Fibroblast of lung (primary cell): ENCODE measurements at regions not wholly inside any gene's neighbourhood (a gene's known extent, or its start where the extent isn't known, plus 50 kb on each side); places are given as distances from the start of the nearest gene placed in this dataset.

Source experiments
- EZH2 ChIP-seq: IDR thresholded peaks from 2 replicates; pipeline ENCODE4 v1.5.1; 2012; ENCODE audit warnings: low read length, control low read depth, mild to moderate bottlenecking; ENCODE audit errors: missing control alignments
- TF ChIP-seq, protein P1 (sequence below), 2 donors: IDR thresholded peaks in 1 of 2; conservative IDR thresholded peaks in 1 of 2; 1 replicate in 1 of 2; 2 replicates in 1 of 2; pipeline ENCODE4 v1.5.1; 2011 to 2012; ENCODE audit warnings: low read length in 2 of 2, control low read depth in 1 of 2, inconsistent platforms in 1 of 2, low read depth in 1 of 2, mild to moderate bottlenecking in 1 of 2

DNA sequence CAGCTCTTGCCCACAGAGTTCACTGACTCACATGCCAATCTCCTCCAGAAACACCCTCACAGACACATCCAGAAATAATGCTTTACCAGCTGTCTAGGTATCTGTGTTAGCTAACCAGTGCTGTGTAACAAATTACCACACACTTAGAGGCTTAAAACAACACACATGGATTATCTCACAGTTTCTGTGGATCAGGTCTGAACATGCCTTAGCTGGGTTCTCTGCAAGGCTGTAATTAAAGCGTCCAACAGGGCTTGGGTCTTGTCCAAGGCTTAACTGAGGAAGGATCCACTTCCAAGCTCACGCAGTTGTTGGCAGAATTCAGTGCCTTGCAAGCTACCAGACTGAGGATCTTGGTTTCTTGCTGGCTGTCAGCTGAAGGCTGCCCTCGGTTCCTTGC is 92.5 kb upstream of the RGS4 start:
- TF ChIP-seq, protein P1, sequence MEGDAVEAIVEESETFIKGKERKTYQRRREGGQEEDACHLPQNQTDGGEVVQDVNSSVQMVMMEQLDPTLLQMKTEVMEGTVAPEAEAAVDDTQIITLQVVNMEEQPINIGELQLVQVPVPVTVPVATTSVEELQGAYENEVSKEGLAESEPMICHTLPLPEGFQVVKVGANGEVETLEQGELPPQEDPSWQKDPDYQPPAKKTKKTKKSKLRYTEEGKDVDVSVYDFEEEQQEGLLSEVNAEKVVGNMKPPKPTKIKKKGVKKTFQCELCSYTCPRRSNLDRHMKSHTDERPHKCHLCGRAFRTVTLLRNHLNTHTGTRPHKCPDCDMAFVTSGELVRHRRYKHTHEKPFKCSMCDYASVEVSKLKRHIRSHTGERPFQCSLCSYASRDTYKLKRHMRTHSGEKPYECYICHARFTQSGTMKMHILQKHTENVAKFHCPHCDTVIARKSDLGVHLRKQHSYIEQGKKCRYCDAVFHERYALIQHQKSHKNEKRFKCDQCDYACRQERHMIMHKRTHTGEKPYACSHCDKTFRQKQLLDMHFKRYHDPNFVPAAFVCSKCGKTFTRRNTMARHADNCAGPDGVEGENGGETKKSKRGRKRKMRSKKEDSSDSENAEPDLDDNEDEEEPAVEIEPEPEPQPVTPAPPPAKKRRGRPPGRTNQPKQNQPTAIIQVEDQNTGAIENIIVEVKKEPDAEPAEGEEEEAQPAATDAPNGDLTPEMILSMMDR (conservative IDR thresholded peaks at IDR 0.05 in 1 of 2, IDR thresholded peaks at IDR 0.05 in 1 of 2; ENCODE audit: low read depth in 1 of 2, low read length in 2 of 2): no peak
- TF ChIP-seq EZH2: no peak
